Breast epithelium (tissue), 3 donors: ENCODE measurements at regions not wholly inside any gene's neighbourhood (a gene's known extent, or its start where the extent isn't known, plus 50 kb on each side); places are given as distances from the start of the nearest gene placed in this dataset.

ENCODE experiments used
- POLR2A ChIP-seq: fragments of 450-650 bp; IDR thresholded peaks from one replicate; pipeline ENCODE4 v1.6.1; 2016; ENCODE audit warnings: antibody characterized with exemption, mild to moderate bottlenecking, moderate library complexity
- TF ChIP-seq, protein P1 (sequence below), 3 donors: fragments of 450-650 bp; IDR thresholded peaks; one replicate each; pipeline ENCODE4 v1.5.1; 2016 to 2017; ENCODE audit warnings: antibody characterized with exemption in 3 of 3, mild to moderate bottlenecking in 3 of 3, moderate library complexity in 3 of 3

GRCh38 chr6:140018588-140018987 is 644.1 kb upstream of the CITED2 start:
- TF ChIP-seq POLR2A: no peak
- TF ChIP-seq, protein P1, sequence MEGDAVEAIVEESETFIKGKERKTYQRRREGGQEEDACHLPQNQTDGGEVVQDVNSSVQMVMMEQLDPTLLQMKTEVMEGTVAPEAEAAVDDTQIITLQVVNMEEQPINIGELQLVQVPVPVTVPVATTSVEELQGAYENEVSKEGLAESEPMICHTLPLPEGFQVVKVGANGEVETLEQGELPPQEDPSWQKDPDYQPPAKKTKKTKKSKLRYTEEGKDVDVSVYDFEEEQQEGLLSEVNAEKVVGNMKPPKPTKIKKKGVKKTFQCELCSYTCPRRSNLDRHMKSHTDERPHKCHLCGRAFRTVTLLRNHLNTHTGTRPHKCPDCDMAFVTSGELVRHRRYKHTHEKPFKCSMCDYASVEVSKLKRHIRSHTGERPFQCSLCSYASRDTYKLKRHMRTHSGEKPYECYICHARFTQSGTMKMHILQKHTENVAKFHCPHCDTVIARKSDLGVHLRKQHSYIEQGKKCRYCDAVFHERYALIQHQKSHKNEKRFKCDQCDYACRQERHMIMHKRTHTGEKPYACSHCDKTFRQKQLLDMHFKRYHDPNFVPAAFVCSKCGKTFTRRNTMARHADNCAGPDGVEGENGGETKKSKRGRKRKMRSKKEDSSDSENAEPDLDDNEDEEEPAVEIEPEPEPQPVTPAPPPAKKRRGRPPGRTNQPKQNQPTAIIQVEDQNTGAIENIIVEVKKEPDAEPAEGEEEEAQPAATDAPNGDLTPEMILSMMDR (IDR thresholded peaks at IDR 0.05): no peak
